T-helper 2 cell (primary cell): ENCODE measurements at regions not wholly inside any gene's neighbourhood (a gene's known extent, or its start where the extent isn't known, plus 50 kb on each side); places are given as distances from the start of the nearest gene placed in this dataset.
"Not testable (repeated sequence)": the region's sequence is repeated elsewhere in the genome, so short reads cannot be mapped to it uniquely, and the experiment has no call there.

Source experiments
- DNase-seq, 5 experiments: peaks; one replicate each; pipeline versions ENCODE4 v3.0.0 to v3.0.0-alpha.2; 2012 to 2022

DNA sequence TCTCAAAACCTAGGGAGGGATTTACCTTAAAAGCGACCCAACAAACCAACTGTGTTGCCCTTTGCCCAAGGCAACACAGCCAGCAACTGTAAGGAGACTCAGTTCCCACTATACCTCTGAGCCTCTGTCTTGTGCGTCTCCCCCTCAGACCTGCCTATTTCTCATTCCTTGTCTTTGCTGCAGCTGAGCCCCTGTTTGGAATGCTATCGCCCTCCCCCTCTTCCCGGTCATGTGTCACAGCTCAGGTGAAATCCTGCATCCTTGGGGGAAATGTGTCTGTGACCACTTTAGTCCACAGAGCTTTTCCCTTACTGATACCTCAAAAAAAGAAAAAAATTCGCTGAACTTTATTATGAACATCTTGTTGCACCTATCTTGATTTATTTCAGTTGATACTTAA is 52.0 kb upstream of the LRIG1 start:
- no peak for DNase-seq

DNA sequence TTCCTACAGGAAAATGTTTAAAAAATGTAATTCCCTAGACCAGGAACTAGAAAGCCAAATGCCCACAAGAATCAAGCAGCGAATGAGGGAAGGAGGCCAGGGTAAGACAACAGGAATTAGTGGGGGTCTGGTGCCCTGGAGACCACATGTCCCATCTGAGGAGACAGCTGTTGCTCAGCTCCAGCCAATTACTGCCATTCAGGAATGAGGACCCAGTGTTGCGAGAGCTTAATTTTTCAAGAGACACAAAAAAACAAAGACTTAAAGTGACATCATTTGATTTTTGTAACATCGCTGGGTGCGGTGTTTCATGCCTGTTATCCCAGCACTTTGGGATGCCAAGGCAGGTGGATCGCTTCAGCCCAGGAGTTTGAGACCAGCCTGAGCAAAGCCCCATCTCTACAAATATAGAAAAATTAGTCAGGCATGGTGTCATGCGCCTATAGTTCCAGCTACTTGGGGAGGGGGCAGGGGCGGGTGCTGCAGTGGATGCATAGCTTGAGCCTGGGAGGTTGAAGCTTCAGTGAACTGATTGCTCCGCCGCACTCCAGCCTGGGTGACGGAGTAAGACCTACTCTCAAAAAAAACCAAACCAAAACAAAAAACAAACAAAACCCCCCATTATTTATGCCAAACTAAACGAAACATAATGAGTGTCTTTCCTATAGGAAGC is 52.8 kb upstream of the LRIG1 start:
- DNase-seq, result no peak

GRCh38 chr3:66554178-66554577 is 53.4 kb upstream of the LRIG1 start:
- DNase-seq, result no peak

- DNase-seq, result no peak
Measured at GRCh38 chr3:66555214-66555844, 54.5 kb upstream of the LRIG1 start.

DNA sequence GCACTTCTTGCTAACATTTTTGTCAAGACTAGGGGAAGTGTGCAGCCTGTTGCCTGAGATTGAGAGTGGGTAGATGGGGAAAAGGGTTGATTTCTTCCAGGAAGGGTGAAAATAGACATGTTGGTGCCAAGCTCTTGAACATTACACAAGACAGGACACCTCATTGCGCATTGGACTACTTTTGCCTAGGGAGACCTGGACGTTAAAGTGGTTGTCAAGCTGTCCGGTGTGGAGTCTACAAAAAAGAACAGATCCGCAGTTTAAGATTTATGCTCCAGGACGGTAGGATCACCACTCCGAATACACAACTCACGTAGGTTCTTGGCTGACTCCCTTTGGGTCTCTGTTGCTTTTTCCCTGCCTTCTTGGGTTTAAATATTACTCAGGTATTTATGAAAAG is 56.3 kb upstream of the LRIG1 start:
- no peak for DNase-seq

GRCh38 chr3:66559924-66560323 is 59.1 kb upstream of the LRIG1 start:
- not testable (repeated sequence) for DNase-seq

- no peak for DNase-seq
Measured at GRCh38 chr3:66561367-66561766, 60.5 kb upstream of the LRIG1 start.

DNA sequence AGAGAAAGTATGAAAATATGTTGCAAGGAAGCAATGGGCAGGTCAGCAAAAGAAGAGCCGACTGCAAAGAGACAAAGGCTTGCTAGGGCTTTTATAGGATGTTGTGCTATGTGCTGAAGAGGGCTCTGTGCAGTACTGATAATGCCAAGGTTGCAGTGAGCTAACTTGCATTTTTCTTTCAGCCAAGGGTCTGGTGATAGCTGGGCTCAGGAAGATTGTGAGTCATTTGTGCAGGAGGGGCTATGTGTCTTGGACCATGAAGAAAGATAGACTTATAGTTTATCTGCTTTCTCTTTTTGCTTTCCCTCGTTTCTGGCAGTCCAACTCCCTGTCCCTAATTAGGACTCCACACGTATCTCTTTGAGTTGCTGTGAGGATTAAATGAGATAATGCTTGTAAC is 64.5 kb upstream of the LRIG1 start:
- DNase-seq, result no peak

DNA sequence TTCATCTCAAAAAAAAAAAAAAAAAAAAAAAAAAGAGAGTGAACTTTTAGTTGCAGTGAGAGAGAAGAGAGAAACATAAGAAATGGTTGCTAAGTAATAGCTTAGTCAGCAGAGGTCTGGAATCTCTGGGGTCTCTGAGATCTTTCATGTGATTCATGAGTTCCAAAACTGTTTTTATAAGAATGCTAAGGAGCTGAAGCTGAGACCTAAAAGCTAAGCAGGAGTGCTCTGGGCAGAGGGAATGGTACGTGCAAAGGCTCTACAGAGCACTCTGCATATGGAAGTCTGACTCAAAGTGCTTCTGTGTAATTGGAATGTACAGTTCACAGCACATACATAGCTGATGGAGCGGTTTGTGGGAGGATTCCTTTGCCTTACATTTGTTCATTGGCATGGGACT is 66.3 kb upstream of the LRIG1 start:
- no peak for DNase-seq

DNA sequence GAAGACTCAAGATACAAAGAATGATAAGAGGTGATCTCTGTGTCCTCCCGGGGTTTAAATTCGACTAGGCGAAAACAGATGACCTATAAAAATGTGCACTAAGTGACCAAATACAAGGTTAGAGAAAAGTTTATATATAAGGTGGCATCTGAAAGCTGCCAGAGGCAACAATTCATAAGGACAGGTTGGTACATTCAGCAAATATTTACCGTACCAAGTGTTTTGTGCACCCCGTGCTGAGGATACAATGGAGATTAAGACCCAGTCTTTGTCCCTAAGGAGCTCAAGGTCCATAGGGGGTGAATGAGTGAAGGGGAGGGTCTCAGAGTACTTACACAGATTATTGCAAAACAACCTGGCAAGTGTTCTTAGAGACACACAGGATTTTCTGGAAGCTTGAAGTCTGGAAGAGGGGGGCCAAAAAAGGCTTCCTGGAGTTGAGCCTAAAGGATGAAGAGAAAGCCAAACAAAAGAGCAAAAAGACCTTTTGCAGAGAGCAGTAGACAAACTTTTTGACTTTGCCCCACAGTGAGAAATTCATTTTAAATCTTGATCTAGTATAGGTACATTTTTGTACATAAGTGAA is 71.4 kb upstream of the LRIG1 start:
- DNase-seq, result no peak

DNA sequence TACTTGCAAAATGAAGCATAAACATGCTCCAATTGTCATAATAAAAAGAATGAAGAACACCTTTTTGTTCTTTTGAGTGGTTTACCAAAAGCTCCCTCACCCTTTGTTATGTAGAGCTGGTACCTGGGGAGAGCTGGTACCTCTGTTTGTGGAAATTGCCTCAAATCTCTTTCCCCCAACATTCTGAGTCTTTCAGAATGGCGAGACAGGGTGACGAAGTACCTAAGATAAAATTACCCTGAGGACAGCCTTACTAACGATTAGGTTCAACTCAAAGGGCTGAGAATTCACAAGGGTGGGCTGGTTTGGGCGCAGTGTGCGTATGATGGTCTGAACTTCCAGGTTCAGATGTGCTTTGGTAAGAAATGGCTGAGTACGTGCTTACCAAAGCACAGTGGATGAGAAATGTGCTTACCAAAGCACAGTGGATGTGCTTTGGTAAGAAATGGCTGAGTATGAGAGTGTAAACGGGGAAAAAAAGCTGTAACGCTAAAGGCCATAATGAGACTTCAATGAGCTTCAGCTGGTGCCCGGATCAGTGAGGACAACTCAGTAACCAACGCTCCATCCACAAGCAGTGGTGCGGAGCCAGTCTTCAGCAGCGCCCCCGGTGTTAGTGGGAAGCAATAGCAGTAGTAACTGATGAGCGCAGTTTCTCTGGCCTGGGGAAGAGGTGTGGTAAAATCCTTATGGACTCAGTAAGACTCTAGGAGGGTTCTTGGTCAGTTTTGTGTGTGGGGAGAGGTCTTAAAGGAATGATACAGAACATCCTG is 72.3 kb upstream of the LRIG1 start:
- no peak for DNase-seq

DNA sequence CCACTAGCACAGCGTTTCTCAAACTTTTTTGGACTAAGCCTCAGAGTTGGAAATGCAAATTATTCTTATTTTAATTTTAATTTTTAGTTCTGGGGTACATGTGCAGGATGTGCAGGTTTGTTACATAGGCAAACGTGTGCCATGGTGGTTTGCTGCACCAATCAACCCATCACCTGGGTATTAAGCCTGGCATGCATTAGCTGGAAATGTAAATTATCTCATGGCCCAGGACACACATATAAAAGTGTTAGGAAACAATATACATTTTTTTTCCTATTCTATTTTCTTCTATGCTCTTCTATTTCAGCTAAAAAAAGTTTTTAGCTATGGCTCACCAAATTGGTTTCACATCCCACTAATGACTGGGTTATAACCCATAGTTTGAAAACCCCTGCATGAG is 73.3 kb upstream of the LRIG1 start:
- DNase-seq, result no peak

DNA sequence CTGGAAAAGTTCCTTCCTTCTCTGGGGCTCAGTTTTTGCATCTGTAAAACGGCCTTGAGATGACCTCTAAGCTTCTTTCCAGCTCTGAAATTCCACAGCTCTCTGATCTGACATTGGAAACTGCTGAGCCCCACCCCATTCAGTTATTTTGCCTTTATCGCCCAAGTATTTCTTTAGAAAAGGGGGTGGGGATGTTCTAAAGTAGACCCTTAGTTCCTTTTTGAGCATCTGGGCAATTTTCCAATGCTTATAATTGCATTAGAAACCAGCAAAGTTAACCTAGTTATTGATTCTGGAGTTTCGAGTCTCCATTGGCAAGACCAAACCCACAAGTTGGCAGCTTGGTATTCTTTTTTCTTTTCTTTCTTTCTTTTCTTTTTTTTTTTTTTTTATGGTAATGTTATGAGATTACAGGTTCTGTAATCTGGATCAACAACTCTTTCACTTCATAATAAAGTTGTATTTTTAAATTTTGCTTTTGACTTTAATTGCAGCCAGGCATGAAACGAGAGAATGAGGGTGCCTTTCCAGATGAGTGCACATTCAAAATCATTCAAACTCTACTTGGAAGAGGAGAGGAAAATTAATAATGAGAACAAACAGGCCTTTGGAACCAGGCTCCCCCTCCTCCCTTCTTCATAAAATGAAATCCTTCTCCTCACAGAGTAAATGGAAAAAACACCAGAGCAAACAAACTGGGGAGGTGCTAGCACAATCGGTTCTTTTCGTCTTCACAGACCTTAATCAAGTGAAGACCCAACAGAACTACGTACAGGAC is 76.8 kb upstream of the LRIG1 start:
- no peak for DNase-seq

- no peak for DNase-seq
Measured at GRCh38 chr3:66581256-66581655, 80.4 kb upstream of the LRIG1 start.

DNA sequence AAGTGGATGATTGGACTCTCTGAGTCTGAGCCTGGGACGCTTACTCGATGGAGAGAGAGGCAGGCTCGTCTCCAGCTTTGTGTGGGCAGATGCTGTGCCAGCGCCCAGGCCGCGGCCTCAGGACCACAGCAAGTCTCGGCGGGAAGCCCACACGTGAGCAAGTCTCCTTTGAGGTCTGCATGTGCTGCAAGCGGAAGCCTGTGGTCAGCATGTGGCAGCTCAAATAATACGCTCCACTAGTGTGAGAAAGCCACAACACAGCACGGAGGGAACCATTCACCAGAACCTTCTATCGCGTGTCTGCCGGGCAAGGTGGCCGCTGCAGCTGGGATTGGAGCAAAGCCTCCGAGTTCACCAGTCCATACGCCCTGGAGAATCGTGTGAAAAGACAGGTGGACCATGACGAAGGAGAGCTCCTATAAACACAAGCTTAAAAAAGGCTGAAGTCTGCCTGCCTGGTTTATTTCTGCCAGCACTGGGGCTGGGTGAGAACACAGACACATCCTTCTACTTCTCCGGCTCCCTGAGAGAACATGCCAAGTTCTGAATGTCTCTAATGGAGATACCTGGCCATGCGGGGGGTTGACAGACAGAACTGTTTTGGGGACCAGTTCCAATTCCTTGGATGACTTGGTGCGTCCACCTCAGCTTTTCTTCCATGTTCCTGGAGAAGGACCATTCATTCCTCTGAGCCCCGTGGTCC is 82.0 kb upstream of the LRIG1 start:
- DNase-seq, result peak in 4 of 5 experiments; percentile 3 to 84 (median 58)

GRCh38 chr3:66583424-66584040 is 82.7 kb upstream of the LRIG1 start:
- DNase-seq, result no peak

DNA sequence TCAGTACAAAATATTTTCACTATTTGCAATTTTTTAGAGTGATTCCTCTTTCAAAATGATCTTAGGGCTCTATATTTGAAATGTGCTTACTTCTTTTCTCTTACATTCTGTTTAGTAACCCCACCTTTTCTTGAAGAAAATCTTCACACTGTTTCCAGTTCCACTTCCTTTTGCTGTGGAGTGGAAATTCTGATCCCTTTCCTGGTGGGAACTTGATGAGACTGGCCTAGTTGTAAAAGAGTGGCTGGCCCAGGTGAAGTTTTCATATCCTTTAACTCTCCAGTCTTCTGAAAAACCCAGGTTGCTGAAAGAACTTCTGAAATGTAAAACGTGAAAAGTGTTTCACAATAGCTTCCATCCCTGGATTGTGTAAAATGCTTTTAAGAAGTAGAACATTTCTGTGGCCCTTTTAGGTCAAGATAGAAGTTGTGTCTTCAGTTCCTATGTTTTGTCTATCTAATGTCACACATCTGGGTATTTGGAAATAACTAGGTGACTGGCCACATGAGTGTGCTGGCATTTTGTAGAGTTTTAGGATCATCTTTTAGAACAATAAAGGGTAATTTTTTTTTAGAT is 84.8 kb upstream of the LRIG1 start:
- DNase-seq, result no peak

DNA sequence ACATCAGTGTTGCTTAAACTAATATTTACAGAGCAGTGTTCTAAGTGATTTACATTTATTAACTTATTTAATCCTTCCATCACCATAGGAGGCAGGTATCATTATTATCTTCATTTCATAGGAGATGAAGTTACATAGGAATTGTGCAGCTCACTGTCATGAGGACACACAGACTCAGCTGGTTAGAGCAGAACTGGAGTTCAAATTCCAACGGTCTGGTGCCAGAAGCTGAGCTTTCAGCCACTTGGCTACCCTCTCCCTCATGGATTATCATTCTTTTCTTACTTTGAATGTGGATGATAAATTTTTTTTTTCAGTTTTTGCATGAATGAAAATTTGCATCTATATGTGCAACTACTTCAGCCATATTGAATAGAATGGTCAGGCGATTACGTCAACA is 86.0 kb upstream of the LRIG1 start:
- no peak for DNase-seq

- DNase-seq, result no peak
Measured at GRCh38 chr3:66588340-66588847, 87.6 kb upstream of the LRIG1 start.

GRCh38 chr3:66592016-66592761 is 91.4 kb upstream of the LRIG1 start:
- DNase-seq, result no peak
